ENCODE measurements at regions not wholly inside any gene's neighbourhood (a gene's known extent, or its start where the extent isn't known, plus 50 kb on each side); places are given as distances from the start of the nearest gene placed in this dataset.

DNA sequence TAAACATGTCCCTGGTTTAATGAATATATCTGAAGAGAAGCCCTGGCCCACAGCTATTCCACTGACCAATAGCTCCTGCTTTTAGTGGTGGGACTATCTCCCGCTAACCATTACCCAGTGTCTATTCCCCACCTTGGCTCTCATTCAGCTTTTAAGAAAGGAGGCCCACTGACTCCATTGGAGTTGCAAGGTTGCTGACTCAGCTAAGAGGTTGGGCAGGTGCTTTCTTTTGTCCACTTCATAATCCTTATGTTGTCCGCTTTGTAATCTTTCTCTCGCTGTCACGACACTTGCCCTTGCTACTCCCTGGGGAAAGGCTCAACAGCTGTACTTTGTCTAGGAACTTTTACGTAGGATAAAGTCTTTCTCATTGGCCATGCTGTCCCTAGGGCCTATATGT lies 453.4 kb upstream of the CCDC196 start:
- no peaks in the 10 kb centered on the region for H3K27me3 ChIP-seq (ENCODE audit: insufficient read depth, low read length)
- H3K4me3 ChIP-seq (ENCODE audit: insufficient read depth, low read length): no peak overlapping the region
- no peaks in the 10 kb centered on the region for H3K4me1 ChIP-seq (ENCODE audit: insufficient read depth, low read length)
- no peak overlapping the region for H3K27ac ChIP-seq (ENCODE audit: low read depth, low read length)
- DNase-seq (ENCODE audit: insufficient read length, low spot score, missing footprints): no peak
- H3K4me2 ChIP-seq (ENCODE audit: insufficient read depth, low read length): no peak overlapping the region
- no peaks in the 10 kb centered on the region for H3K36me3 ChIP-seq (ENCODE audit: insufficient read depth, low read length)
- no peak overlapping the region for H2AFZ ChIP-seq (ENCODE audit: low read length)
- no peaks in the 10 kb centered on the region for H4K20me1 ChIP-seq (ENCODE audit: insufficient read depth, low read length)
- TF ChIP-seq, protein P1, sequence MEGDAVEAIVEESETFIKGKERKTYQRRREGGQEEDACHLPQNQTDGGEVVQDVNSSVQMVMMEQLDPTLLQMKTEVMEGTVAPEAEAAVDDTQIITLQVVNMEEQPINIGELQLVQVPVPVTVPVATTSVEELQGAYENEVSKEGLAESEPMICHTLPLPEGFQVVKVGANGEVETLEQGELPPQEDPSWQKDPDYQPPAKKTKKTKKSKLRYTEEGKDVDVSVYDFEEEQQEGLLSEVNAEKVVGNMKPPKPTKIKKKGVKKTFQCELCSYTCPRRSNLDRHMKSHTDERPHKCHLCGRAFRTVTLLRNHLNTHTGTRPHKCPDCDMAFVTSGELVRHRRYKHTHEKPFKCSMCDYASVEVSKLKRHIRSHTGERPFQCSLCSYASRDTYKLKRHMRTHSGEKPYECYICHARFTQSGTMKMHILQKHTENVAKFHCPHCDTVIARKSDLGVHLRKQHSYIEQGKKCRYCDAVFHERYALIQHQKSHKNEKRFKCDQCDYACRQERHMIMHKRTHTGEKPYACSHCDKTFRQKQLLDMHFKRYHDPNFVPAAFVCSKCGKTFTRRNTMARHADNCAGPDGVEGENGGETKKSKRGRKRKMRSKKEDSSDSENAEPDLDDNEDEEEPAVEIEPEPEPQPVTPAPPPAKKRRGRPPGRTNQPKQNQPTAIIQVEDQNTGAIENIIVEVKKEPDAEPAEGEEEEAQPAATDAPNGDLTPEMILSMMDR (IDR thresholded peaks at IDR 0.05; ENCODE audit: extremely low read depth, low read depth, low read length): no peak
- no peaks in the 10 kb centered on the region for H3K9me3 ChIP-seq (ENCODE audit: low read depth, low read length)
- no peaks in the 10 kb centered on the region for H3K79me2 ChIP-seq (ENCODE audit: insufficient read depth, low read length)

DNA sequence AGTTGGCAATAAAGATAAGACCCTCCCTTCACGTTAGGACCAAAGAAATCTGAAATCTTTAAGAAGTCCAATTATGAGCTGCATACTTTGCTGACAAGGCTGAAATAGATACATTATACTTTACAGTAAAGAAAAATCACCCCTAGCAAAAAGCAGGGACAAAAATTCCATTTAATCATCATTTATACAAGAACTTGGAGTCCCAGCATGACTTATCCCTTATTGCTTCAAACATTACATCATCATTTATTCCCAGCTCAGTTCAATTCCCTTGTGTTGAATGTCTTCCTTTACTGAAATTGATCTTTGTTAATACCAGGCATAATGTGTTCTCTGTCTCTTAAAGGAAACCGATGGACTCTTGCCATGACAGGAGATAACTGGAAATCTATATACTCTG lies 449.6 kb upstream of the CCDC196 start:
- H2AFZ ChIP-seq (ENCODE audit: low read length): no peak overlapping the region
- no peak overlapping the region for H3K4me3 ChIP-seq (ENCODE audit: insufficient read depth, low read length)
- no peaks in the 10 kb centered on the region for H3K27me3 ChIP-seq (ENCODE audit: insufficient read depth, low read length)
- TF ChIP-seq, protein P1 (IDR thresholded peaks at IDR 0.05; ENCODE audit: extremely low read depth, low read depth, low read length): no peak
- DNase-seq (ENCODE audit: insufficient read length, low spot score, missing footprints): no peak
- H3K9me3 ChIP-seq (ENCODE audit: low read depth, low read length): no peaks in the 10 kb centered on the region
- no peaks in the 10 kb centered on the region for H3K4me1 ChIP-seq (ENCODE audit: insufficient read depth, low read length)
- H3K36me3 ChIP-seq (ENCODE audit: insufficient read depth, low read length): no peaks in the 10 kb centered on the region
- H4K20me1 ChIP-seq (ENCODE audit: insufficient read depth, low read length): no peaks in the 10 kb centered on the region
- H3K27ac ChIP-seq (ENCODE audit: low read depth, low read length): no peak overlapping the region
- no peak overlapping the region for H3K4me2 ChIP-seq (ENCODE audit: insufficient read depth, low read length)
- no peaks in the 10 kb centered on the region for H3K79me2 ChIP-seq (ENCODE audit: insufficient read depth, low read length)

DNA sequence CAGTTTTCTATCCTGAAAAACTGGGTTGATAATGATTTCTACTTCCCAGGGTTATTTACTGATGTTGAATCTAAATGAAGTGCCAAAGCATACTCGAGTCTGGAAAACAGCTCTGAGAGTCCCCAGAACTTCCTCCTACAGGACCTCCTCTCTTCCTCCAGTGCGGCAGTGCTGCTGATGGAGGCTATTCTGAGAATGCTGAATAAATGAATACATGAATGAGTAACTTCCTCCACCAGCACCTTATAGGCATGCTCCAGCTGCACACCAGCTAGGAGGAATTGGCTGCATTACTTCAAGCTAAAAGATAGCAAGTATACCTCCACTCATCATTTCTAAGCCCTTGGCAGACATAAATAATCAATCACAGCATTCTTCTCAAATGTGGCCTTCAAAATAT lies 448.8 kb upstream of the CCDC196 start:
- H3K36me3 ChIP-seq (ENCODE audit: insufficient read depth, low read length): no peaks in the 10 kb centered on the region
- no peaks in the 10 kb centered on the region for H4K20me1 ChIP-seq (ENCODE audit: insufficient read depth, low read length)
- H3K4me3 ChIP-seq (ENCODE audit: insufficient read depth, low read length): no peak overlapping the region
- H3K27ac ChIP-seq (ENCODE audit: low read depth, low read length): no peak overlapping the region
- no peaks in the 10 kb centered on the region for H3K79me2 ChIP-seq (ENCODE audit: insufficient read depth, low read length)
- H3K9me3 ChIP-seq (ENCODE audit: low read depth, low read length): no peaks in the 10 kb centered on the region
- no peak overlapping the region for H3K4me2 ChIP-seq (ENCODE audit: insufficient read depth, low read length)
- H3K27me3 ChIP-seq (ENCODE audit: insufficient read depth, low read length): no peaks in the 10 kb centered on the region
- no peak for DNase-seq (ENCODE audit: insufficient read length, low spot score, missing footprints)
- TF ChIP-seq, protein P1 (IDR thresholded peaks at IDR 0.05; ENCODE audit: extremely low read depth, low read depth, low read length): no peak
- H3K4me1 ChIP-seq (ENCODE audit: insufficient read depth, low read length): no peaks in the 10 kb centered on the region
- no peak overlapping the region for H2AFZ ChIP-seq (ENCODE audit: low read length)

DNA sequence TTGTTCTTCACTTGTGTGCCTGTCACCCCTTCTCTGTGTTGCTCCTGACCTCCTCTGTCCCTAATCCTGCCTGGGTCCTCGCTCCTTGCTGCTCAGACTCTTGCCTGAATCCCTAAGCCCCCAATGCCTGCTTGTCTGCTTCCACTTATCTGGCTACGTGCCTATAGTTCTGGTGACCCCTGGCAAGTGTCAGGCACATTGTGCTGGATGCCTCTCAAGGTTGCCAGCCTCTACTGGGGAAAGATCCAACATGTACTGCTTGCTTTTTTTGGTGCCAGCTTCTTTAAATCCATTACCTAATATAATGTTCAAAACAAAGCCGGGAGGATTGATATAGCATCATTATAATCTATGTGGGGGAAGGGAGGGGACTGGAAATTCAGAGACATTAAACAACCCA lies 448.0 kb upstream of the CCDC196 start:
- no peaks in the 10 kb centered on the region for H3K27me3 ChIP-seq (ENCODE audit: insufficient read depth, low read length)
- no peak for DNase-seq (ENCODE audit: insufficient read length, low spot score, missing footprints)
- no peak overlapping the region for H3K4me2 ChIP-seq (ENCODE audit: insufficient read depth, low read length)
- H2AFZ ChIP-seq (ENCODE audit: low read length): no peak overlapping the region
- H3K79me2 ChIP-seq (ENCODE audit: insufficient read depth, low read length): no peaks in the 10 kb centered on the region
- H3K27ac ChIP-seq (ENCODE audit: low read depth, low read length): no peak overlapping the region
- no peaks in the 10 kb centered on the region for H3K9me3 ChIP-seq (ENCODE audit: low read depth, low read length)
- H3K4me3 ChIP-seq (ENCODE audit: insufficient read depth, low read length): no peak overlapping the region
- no peaks in the 10 kb centered on the region for H3K4me1 ChIP-seq (ENCODE audit: insufficient read depth, low read length)
- TF ChIP-seq, protein P1 (IDR thresholded peaks at IDR 0.05; ENCODE audit: extremely low read depth, low read depth, low read length): no peak
- H3K36me3 ChIP-seq (ENCODE audit: insufficient read depth, low read length): no peaks in the 10 kb centered on the region
- no peaks in the 10 kb centered on the region for H4K20me1 ChIP-seq (ENCODE audit: insufficient read depth, low read length)

All from osteoblast (primary cell).